ENCODE measurements at regions not wholly inside any gene's neighbourhood (a gene's known extent, or its start where the extent isn't known, plus 50 kb on each side); places are given as distances from the start of the nearest gene placed in this dataset.

DNA sequence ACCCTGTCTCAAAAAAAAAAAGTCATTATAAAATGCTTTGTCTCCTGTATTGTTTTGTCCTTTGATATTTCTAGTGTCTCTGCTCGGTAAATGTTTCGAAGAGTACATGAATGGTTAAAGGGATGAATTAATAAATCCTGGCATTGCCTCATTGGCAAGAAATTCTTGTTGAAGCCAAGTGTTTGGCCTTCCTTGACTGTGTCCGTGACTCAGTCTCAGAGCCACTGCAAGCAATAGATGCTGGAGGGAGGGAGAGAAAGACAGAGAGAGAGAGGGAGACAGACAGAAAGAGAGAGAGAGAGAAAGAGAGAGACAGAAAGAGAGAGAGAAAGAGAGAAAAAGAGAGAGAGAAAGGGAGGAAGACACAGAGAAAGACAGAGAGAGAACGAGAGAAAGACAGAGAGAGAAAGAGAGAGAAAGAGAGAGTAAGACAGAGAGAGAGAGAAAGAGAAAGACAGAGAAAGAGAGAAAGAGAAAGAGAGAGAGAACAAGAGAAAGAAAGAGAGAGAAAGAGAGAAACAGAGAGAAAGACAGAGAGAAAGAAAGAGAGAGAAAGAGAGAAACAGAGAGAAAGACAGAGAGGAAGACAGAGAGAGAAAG lies 72.5 kb upstream of the RXRA start:
- H4K91ac ChIP-seq (replicated peaks; ENCODE audit: insufficient read length, low read length), result no peak overlapping the region
- no peak overlapping the region for H4K8ac ChIP-seq (ENCODE audit: extremely low read depth, insufficient read depth, low read length)
- no peak overlapping the region for H2BK120ac ChIP-seq (replicated peaks; ENCODE audit: low read depth, low read length)
- H2BK12ac ChIP-seq (ENCODE audit: low read depth, low read length), result no peak overlapping the region
- H3K23me2 ChIP-seq (ENCODE audit: low read depth, low read length), result no peaks in the 10 kb centered on the region
- no peak overlapping the region for H2BK5ac ChIP-seq (ENCODE audit: low read depth, low read length)
- H3K4me2 ChIP-seq (ENCODE audit: insufficient read depth in 1 of 2, low read depth in 2 of 2, low read length in 2 of 2), result no peak overlapping the region
- H2BK20ac ChIP-seq (ENCODE audit: low read length), result no peak overlapping the region
- no peak overlapping the region for H3K56ac ChIP-seq (replicated peaks; ENCODE audit: insufficient read length, low read depth, low read length)
- H3K4ac ChIP-seq (replicated peaks; ENCODE audit: insufficient read length, low read depth, low read length), result no peak overlapping the region
- H2AK5ac ChIP-seq (ENCODE audit: low read depth, low read length), result no peak overlapping the region
- no peak overlapping the region for H3K27ac ChIP-seq (ENCODE audit: low read depth, low read length)
- H3K4me3 ChIP-seq (ENCODE audit: extremely low read depth in 1 of 4, insufficient read depth in 2 of 4, low read depth in 3 of 4, low read length in 4 of 4), result no peak overlapping the region
- H4K5ac ChIP-seq (ENCODE audit: insufficient read length, low read depth, low read length), result no peak overlapping the region
- H3K79me1 ChIP-seq (ENCODE audit: low read depth, low read length), result no peaks in the 10 kb centered on the region
- no peaks in the 10 kb centered on the region for H3K36me3 ChIP-seq (ENCODE audit: control insufficient read depth in 2 of 4, insufficient read depth in 4 of 4, low read length in 3 of 4)
- H2BK15ac ChIP-seq (ENCODE audit: low read length), result no peak overlapping the region
- peaks cover 0 to 2% (median 0%) of the 10 kb centered on the region in 4 experiments; a peak in 1 of 7 replicates for H3K4me1 ChIP-seq (replicated peaks in 1 of 4; ENCODE audit: control insufficient read depth in 3 of 4, insufficient read depth in 4 of 4, low read length in 3 of 4)
- DNase-seq (ENCODE audit: low read depth in 1 of 2, low spot score in 2 of 2) (no peak), FAIRE-seq (no peak)
- no peak overlapping the region for H3K9ac ChIP-seq (replicated peaks in 1 of 4; ENCODE audit: extremely low read depth in 1 of 4, low read depth in 3 of 4, low read length in 3 of 4)
- no peak overlapping the region for H3K18ac ChIP-seq (ENCODE audit: extremely low read depth, low read length)
- ChIA-PET POLR2A (ENCODE audit: partially characterized antibody) (no interaction called here), CTCF (ENCODE audit: partially characterized antibody) (no interaction called here)
- H4K20me1 ChIP-seq (replicated peaks in 1 of 2; ENCODE audit: control insufficient read depth in 1 of 2, insufficient read depth in 2 of 2, low read length in 2 of 2), result no peaks in the 10 kb centered on the region
- 79% methylated on average over 4 of the region's 4 CpGs; no CpG with 5 or more reads in 1 of the 2 experiments for WGBS, 2 experiments (ENCODE audit: extremely low coverage in 1 of 2, insufficient coverage in 1 of 2, insufficient read length in 1 of 2, insufficient replicate concordance in 2 of 2, low coverage in 1 of 2, low lambda C conversion rate in 2 of 2, missing lambda C conversion rate in 1 of 2)
- H3K14ac ChIP-seq (ENCODE audit: insufficient read length), result no peak overlapping the region
- H3K79me2 ChIP-seq (ENCODE audit: control insufficient read depth in 1 of 2, insufficient read depth in 2 of 2, low read length in 2 of 2), result no peaks in the 10 kb centered on the region
- H3K23ac ChIP-seq (ENCODE audit: insufficient read length), result no peak overlapping the region
- no peak overlapping the region for H2AFZ ChIP-seq (ENCODE audit: low read length)
- H3K9me3 ChIP-seq (ENCODE audit: insufficient read depth in 2 of 2, low read depth in 1 of 2, low read length in 1 of 2), result no peaks in the 10 kb centered on the region
- H3K27me3 ChIP-seq (replicated peaks in 1 of 4; ENCODE audit: control insufficient read depth in 3 of 4, extremely low read depth in 1 of 4, insufficient read depth in 3 of 4, low read length in 3 of 4), result no peaks in the 10 kb centered on the region
- TF ChIP-seq KDM4A (IDR thresholded peaks at IDR 0.05; ENCODE audit: low read depth, low read length, severe bottlenecking) (no peak), EZH2 (IDR thresholded peaks at IDR 0.05; ENCODE audit: low read depth, low read length, severe bottlenecking) (no peak), RBBP5 (IDR thresholded peaks at IDR 0.05; ENCODE audit: borderline replicate concordance, low read depth, low read length) (no peak), SRF (IDR thresholded peaks at IDR 0.05; ENCODE audit: low read depth, low read length) (no peak), CHD2 (IDR thresholded peaks at IDR 0.05; ENCODE audit: low read length) (no peak), RXRA (IDR thresholded peaks at IDR 0.05; ENCODE audit: insufficient read depth, low read depth, low read length) (no peak), YY1 (IDR thresholded peaks at IDR 0.05; ENCODE audit: low read depth, low read length) (no peak)
- TF ChIP-seq, protein P1, sequence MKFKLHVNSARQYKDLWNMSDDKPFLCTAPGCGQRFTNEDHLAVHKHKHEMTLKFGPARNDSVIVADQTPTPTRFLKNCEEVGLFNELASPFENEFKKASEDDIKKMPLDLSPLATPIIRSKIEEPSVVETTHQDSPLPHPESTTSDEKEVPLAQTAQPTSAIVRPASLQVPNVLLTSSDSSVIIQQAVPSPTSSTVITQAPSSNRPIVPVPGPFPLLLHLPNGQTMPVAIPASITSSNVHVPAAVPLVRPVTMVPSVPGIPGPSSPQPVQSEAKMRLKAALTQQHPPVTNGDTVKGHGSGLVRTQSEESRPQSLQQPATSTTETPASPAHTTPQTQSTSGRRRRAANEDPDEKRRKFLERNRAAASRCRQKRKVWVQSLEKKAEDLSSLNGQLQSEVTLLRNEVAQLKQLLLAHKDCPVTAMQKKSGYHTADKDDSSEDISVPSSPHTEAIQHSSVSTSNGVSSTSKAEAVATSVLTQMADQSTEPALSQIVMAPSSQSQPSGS (IDR thresholded peaks at IDR 0.05; ENCODE audit: low read length), result no peak
- TF ChIP-seq, protein P2, sequence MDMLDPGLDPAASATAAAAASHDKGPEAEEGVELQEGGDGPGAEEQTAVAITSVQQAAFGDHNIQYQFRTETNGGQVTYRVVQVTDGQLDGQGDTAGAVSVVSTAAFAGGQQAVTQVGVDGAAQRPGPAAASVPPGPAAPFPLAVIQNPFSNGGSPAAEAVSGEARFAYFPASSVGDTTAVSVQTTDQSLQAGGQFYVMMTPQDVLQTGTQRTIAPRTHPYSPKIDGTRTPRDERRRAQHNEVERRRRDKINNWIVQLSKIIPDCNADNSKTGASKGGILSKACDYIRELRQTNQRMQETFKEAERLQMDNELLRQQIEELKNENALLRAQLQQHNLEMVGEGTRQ (IDR thresholded peaks at IDR 0.05; ENCODE audit: low read length), result no peak
- TF ChIP-seq, protein P3, sequence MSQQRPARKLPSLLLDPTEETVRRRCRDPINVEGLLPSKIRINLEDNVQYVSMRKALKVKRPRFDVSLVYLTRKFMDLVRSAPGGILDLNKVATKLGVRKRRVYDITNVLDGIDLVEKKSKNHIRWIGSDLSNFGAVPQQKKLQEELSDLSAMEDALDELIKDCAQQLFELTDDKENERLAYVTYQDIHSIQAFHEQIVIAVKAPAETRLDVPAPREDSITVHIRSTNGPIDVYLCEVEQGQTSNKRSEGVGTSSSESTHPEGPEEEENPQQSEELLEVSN (IDR thresholded peaks at IDR 0.05), result no peak
